Aorta (tissue), 5 donors: ENCODE measurements at regions not wholly inside any gene's neighbourhood (a gene's known extent, or its start where the extent isn't known, plus 50 kb on each side); places are given as distances from the start of the nearest gene placed in this dataset.
A peak's percentile ranks its signal among the peaks of the same experiment; 100 is the strongest.
"Not testable (repeated sequence)": the region's sequence is repeated elsewhere in the genome, so short reads cannot be mapped to it uniquely, and the experiment has no call there.

Experiments used
- ATAC-seq: fragments of 200-7000 bp; cut with Tn5 transposase; one replicate; pipeline ENCODE4 v1.9.1; 2022; ENCODE audit warnings: moderate library complexity; ENCODE audit not compliant: low FRiP score
- DNase-seq, 2 donors: peaks; one replicate each; pipeline ENCODE4 v3.0.0-alpha.2; 2020
- H3K27ac ChIP-seq, 2 donors: one replicate each; pipeline ENCODE4 v1.5.1; 2013; ENCODE audit warnings: low read length in 2 of 2, mild to moderate bottlenecking in 2 of 2, moderate library complexity in 2 of 2, control low read depth in 1 of 2, inconsistent platforms in 1 of 2, low read depth in 1 of 2
- H3K27me3 ChIP-seq, 2 donors: one replicate each; pipeline ENCODE4 v1.6.1; 2013; ENCODE audit warnings: control low read depth in 1 of 2, low read length in 1 of 2, mild to moderate bottlenecking in 1 of 2, moderate library complexity in 1 of 2; ENCODE audit not compliant: insufficient read depth in 2 of 2, control insufficient read depth in 1 of 2
- H3K36me3 ChIP-seq, 2 donors: one replicate each; pipeline ENCODE4 v1.6.1; 2013; ENCODE audit warnings: control low read depth in 1 of 2, low read length in 1 of 2, mild to moderate bottlenecking in 1 of 2; ENCODE audit not compliant: insufficient read depth in 2 of 2, control insufficient read depth in 1 of 2
- H3K4me1 ChIP-seq, 2 donors: one replicate each; pipeline ENCODE4 v1.6.1; 2013; ENCODE audit warnings: low read length in 2 of 2, control low read depth in 1 of 2, mild to moderate bottlenecking in 1 of 2, moderate library complexity in 1 of 2; ENCODE audit not compliant: insufficient read depth in 2 of 2, control insufficient read depth in 1 of 2
- H3K4me3 ChIP-seq, 2 donors: one replicate each; pipeline ENCODE4 v1.5.1; 2013; ENCODE audit warnings: low read length in 2 of 2, control low read depth in 1 of 2, mild to moderate bottlenecking in 1 of 2
- H3K9me3 ChIP-seq: one replicate; pipeline ENCODE4 v1.6.1; 2013; ENCODE audit warnings: mild to moderate bottlenecking, low read length; ENCODE audit not compliant: control insufficient read depth
- WGBS, 2 donors: extraction: QIAGEN DNeasy Blood & Tissue Kit; methylation state at CpG; one replicate each; pipeline ENCODE4 v1.1.7; 2013; 5-methylcytosine and 5-hydroxymethylcytosine counted together
- intact Hi-C, 2 donors: fragments of 100-400 bp; cut with DNase I; formaldehyde crosslinking; loops; one replicate each; pipeline versions ENCODE4 v1.14.2 to v1.15.0; 2022
- donor health status: healthy with polysubstance abuse.
- donor health status: Bipolar disorder and iron deficiency.
- donor health status: DM: no; HTN: no; CAD: no.
- donor health status: DM: no; HTN: no; CAD: no.
- donor health status: DM: yes; HTN: yes; CAD: no.

DNA sequence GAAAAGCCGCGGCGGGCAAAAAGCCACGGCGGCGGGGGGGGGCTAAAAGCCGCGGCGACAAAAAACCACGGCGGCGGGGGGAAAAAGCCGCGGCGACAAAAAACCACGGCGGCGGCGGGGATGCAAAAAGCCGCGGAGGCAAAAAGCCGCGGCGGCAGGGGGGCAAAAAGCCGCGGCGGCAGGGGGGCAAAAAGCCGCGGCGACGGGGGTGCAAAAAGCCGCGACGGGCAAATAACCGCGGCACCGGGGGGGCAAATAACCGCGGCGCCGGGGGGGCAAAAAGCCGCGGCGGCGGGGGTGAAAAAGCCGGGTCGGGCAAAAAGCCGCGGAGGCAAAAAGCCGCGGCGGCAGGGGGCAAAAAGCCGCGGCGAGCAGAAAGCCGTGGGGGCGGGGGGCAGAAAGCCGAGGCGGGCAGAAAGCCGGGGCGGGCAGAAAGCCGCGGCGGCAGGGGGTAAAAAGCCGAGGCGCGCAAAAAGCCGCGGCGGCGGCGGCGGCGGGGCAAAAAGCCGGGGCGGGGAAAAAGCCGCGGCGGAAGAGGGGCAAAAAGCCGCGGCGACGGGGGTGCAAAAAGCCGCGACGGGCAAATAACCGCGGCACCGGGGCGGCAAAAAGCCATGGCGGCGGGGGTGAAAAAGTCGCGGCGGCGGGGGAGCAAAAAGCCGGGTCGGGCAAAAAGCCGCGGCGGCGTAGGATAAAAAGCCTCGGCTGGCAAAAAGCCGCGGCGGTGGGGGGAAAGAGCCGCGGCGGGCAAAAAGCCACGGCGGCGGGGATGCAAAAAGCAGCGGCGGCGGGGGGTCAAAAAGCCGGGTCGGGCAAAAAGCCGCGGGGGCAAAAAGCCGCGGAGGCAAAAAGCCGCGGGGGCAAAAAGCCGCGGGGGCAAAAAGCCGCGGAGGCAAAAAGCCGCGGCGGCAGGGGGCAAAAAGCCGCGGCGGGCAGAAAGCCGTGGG lies 1632.4 kb downstream of the RPIA start:
- H3K27ac ChIP-seq, H3K4me3 ChIP-seq, ATAC-seq, H3K36me3 ChIP-seq, H3K9me3 ChIP-seq, intact Hi-C loops, H3K27me3 ChIP-seq, H3K4me1 ChIP-seq: not testable (repeated sequence)
- 2% methylated on average over 49 to 123 of the region's 134 CpGs for WGBS, 2 donors
- DNase-seq: peak; percentile 42 to 70

DNA sequence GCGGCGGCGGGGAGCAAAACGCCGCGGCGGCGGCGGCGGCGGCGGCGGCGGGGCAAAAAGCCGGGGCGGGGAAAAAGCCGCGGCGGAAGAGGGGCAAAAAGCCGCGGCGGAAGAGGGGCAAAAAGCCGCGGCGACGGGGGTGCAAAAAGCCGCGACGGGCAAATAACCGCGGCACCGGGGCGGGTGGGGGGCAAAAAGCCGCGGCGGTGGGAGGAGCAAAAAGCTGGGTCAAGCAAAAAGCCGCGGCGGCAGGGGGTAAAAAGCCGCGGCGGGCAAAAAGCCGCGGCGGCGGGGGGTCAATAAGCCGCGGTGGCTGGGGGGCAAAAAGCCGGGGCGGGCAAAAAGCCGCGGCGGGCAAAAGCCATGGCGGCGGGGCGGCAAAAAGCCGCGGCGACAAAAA lies 1633.2 kb downstream of the RPIA start:
- H3K36me3 ChIP-seq, intact Hi-C loops, H3K4me3 ChIP-seq, H3K9me3 ChIP-seq, ATAC-seq, H3K4me1 ChIP-seq, H3K27ac ChIP-seq, H3K27me3 ChIP-seq: not testable (repeated sequence)
- peak in 1 of 2 donors; percentile 58 for DNase-seq
- 1 to 4% methylated on average over 17 to 37 of the region's 59 CpGs for WGBS, 2 donors

DNA sequence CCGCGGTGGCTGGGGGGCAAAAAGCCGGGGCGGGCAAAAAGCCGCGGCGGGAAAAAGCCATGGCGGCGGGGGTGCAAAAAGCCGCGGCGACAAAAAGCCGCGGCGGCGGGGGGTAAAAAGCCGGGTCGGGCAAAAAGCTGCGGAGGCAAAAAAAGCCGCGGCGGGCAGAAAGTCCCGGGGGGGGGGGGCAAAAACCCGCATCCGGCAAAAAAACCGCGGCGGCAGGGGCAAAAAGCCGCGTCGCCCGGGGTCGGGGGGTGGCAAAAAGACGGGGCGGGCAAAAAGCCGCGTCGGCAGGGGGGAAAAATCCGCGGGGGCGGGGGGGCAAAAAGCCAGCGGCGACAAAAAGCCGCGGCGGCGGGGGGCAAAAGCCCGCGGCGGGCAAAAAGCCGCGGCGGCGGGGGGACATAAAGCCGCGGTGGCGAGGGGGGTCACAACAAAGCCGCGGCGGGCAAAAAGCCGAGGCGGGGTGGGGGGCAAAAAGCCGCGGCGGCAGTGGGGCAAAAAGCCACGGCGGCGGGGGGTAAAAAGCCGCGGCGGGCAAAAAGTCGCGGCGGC lies 1634.4 kb downstream of the RPIA start:
- peak in 1 of 2 donors; percentile 13 for DNase-seq
- H3K27ac ChIP-seq, H3K36me3 ChIP-seq, intact Hi-C loops, H3K4me1 ChIP-seq, H3K9me3 ChIP-seq, ATAC-seq, H3K27me3 ChIP-seq: not testable (repeated sequence)
- WGBS, 2 donors: 3 to 4% methylated on average over 32 to 65 of the region's 74 CpGs
- H3K4me3 ChIP-seq: peak overlapping the region in 1 of 2 donors; percentile 20

DNA sequence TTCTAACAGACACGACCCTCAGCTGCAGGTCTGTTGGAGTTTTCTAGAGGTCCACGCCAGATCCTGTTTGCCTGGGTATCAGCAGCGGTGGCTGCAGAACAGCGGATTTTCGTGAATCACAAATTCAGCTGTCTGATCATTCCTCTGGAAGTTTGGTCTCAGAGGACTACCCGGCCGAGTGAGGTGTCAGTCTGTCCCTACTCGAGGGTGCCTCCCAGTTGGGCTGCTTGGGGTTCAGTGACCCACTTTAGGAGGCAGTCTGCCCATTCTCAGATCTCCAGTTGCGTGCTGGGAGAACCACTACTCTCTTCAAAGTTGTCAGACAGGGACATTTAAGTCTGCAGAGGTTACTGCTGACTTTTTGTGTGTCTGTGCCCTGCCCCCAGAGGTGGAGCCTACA lies 1664.1 kb downstream of the RPIA start:
- H3K36me3 ChIP-seq, H3K4me1 ChIP-seq, intact Hi-C loops, H3K27ac ChIP-seq, H3K27me3 ChIP-seq, H3K9me3 ChIP-seq, H3K4me3 ChIP-seq, ATAC-seq: not testable (repeated sequence)
- DNase-seq: peak in 1 of 2 donors; percentile 38
- 68 to 72% methylated on average over 7 to 8 of the region's 9 CpGs for WGBS, 2 donors

DNA sequence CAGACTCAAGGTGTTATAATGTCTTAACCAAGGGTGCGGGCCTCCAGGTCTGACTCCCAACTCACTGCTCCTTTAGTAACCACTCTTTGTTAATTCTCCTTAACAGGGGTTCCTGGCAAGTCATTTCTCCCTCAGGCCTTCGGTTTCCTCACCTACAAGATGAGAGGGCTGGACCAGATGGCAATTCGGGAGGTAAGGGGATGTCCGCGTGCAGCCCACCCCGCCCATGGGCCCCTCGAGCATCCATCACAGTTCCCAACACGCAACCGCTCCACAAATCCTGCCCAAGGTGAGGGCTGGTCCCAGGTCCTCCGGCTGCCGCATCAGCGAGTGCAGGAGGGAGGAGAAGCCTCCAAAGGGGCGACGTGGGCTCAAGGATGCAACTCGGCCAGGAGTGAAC lies 1667.9 kb downstream of the RPIA start:
- H3K4me1 ChIP-seq, H3K9me3 ChIP-seq, H3K4me3 ChIP-seq, H3K36me3 ChIP-seq, ATAC-seq, H3K27me3 ChIP-seq, DNase-seq, intact Hi-C loops, H3K27ac ChIP-seq: not testable (repeated sequence)
- 56 to 70% methylated on average over 9 to 11 of the region's 15 CpGs for WGBS, 2 donors

DNA sequence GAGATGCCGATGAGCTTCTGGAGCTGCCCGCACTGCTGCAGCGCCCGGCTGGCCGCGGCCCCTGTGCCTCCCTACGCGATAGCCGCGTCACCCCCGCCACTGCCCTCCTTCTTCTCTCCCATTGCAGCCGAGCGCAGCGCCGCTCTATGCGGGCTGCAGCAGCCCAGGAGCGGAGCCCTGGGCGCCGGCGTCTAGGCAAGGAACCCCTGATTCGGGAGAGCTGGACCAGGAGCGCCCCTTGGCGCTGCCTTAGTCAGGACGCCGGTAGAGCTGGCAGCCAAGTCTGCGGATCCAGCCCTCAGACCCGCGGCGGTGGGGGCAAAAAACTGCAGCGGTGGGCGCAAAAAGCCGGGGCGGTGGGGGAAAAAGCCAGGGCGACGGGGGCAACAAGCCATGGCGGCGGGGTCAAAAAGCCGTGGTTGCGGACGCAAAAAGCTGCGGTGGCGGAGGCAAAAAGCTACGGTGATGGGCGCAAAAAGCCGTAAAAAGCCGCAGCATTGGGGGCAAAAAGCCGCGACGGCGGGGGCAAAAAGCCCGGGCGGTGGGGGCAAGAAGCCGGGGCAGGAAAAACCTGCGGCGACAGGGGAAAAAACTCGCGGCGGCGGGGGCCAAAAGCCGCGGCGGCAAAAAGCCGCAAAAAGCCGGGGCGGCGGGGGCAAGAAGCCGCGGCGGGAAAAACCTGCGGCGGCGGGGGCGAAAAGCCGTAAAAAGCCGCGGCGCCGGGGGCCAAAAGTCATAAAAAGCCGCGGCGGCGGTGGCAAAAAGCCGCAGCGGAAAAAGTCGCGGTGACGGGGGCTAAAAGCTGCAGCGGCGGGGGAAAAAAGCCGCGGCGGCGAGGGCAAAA lies 1668.6 kb downstream of the RPIA start:
- H3K4me3 ChIP-seq: peak overlapping the region in 1 of 2 donors; percentile 9
- H3K4me1 ChIP-seq, intact Hi-C loops, H3K36me3 ChIP-seq, H3K27me3 ChIP-seq, H3K27ac ChIP-seq, H3K9me3 ChIP-seq: not testable (repeated sequence)
- DNase-seq: peak in 1 of 2 donors; percentile 55
- peak; percentile 15 for ATAC-seq
- WGBS, 2 donors: 7 to 12% methylated on average over 59 to 68 of the region's 93 CpGs

DNA sequence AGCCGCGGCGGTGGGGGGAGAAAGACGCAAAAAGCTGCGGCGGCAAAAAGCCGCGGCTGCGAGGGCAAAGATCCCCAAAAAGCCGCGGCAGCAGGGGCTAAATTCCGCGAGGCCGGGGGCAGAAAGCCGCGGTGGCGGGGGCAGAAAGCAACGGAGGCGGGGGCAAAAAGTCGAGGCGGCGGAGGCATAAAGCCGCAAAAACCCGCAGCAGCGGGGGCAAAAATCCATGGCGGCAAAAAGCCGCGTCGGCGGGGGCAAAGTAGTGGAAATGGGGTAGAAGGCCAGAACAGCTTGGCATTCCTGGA lies 1669.2 kb downstream of the RPIA start:
- H3K36me3 ChIP-seq, intact Hi-C loops, H3K27ac ChIP-seq, H3K27me3 ChIP-seq, H3K4me3 ChIP-seq, H3K9me3 ChIP-seq, H3K4me1 ChIP-seq, ATAC-seq: not testable (repeated sequence)
- peak in 1 of 2 donors; percentile 61 for DNase-seq
- 9 to 13% methylated on average over 23 to 30 of the region's 30 CpGs for WGBS, 2 donors
